Renal pelvis (tissue), 1 donor: ENCODE measurements at regions not wholly inside any gene's neighbourhood (a gene's known extent, or its start where the extent isn't known, plus 50 kb on each side); places are given as distances from the start of the nearest gene placed in this dataset.

ENCODE experiments used
- DNase-seq: peaks from one replicate; pipeline ENCODE4 v3.0.0-alpha.2; 2013

- DNase-seq = no peak
Observed at GRCh38 chr11:92764128-92764527, 205.3 kb upstream of the MTNR1B start.

GRCh38 chr11:92765082-92765840 lies 204.2 kb upstream of the MTNR1B start:
- DNase-seq = no peak

DNA sequence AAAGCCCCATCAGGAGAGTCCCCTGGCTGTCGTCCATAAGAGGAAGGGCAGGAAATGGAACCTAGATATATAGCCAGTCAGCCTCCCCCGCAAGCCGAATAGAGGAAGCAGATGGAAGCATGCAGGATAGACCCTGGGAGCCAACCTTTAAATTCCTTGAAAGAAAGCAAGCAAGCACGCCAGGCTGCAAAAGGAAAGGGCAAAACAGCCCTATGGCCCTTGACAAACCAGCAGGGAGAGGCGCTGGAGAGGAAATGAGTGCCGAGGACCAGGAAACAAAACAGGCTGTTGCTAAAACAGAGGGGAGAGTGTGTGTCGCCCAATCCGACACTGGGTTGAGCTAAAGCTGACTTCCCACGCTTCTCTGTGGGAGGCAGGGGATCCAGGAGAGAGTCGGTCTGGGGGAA lies 203.5 kb upstream of the MTNR1B start:
- DNase-seq = peak; percentile 87

GRCh38 chr11:92766698-92767097 lies 202.8 kb upstream of the MTNR1B start:
- no peak for DNase-seq

DNA sequence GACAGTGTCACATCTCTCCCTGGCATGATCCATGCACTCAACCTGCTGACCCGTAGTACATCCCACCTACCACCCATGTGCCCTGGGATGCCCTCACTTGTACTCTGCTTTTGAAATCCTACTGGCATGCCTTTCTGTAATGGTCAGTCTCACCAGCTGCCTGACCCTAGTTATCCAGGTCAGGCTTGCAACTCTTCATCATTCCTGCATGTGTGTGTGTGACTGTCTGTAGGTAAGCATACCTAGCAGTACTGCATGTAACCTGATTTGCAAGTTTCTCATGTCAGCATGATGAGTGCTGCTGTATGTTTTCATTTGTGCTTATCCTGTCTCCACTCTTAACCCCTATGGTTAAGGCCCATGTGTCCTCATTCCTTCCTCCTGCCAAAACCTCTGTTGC lies 202.0 kb upstream of the MTNR1B start:
- no peak for DNase-seq

- no peak for DNase-seq
Observed at GRCh38 chr11:92768121-92768840, 201.2 kb upstream of the MTNR1B start.

DNA sequence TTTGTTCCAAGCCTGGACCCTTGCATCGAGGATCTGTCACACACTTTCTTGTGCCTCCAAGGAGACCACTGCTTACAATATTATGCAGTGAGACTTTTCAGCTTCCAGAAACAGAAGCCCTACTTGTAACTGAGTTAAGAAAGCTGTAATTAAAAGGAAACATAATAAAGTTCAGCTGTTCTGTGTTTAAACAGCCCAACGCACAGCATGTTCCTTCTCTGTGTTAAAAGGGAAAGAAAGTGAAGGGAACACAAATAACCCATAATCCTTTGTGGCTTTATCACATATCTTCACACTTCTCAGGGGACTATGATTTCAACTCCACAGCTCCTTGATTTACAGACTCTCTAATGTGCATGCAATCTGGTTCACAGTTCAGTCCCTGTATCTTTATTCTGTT lies 200.3 kb upstream of the MTNR1B start:
- peak; percentile 45 for DNase-seq

DNA sequence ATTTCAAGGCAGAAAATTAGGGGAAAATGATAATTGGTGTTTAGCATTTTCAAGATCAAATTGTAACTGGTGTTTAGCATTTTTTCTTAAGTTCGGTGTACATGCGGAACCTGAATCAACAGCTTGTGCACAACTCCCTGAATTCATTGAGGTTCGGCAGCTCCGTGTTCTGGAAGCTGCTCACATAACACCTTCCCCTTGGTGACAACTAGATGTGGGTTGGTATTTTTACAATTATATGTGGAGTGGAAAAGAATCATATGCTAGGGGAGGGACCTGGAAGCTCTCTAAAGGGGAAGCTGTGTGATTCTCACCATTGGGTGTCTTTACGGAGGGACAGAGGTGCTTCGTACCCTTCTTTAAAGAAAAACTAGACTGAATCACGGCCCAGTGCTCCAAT lies 199.0 kb upstream of the MTNR1B start:
- DNase-seq = no peak

DNA sequence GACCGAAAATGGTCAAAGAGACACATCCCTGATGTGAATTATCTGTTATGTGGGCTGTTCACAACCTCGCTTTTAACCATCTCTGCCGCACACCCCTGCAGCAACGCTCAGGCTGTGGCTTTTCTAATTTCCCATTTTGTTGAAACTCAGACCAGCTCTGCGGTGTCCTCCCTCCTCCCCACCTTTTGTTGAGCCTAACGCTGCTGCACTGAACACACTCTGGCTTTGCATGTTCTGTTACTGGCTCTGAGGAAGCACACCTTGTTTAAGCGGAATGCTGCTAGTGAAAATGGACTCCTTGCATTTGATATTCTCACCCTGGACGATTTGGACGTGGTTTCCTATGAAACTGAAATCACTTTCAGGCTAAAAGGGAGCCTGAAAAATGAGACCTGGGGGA lies 198.5 kb upstream of the MTNR1B start:
- no peak for DNase-seq

DNA sequence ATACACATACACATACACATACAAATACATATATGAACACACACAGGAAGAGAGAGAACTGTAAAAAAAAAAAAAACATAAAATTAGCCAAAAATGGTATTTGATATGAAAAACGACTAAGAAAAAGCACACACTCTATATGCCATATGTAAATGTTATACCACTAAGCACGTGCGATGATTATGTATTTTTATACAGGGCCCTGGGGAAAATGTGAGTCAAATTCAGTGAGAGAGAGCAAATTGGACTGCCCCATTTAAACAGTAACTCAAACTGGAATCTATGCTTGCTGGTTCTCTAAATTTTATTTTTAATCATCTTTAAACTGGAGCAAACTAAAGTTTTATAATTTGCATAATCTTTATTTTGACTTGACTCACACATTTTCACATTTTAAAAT lies 197.8 kb upstream of the MTNR1B start:
- no peak for DNase-seq

DNA sequence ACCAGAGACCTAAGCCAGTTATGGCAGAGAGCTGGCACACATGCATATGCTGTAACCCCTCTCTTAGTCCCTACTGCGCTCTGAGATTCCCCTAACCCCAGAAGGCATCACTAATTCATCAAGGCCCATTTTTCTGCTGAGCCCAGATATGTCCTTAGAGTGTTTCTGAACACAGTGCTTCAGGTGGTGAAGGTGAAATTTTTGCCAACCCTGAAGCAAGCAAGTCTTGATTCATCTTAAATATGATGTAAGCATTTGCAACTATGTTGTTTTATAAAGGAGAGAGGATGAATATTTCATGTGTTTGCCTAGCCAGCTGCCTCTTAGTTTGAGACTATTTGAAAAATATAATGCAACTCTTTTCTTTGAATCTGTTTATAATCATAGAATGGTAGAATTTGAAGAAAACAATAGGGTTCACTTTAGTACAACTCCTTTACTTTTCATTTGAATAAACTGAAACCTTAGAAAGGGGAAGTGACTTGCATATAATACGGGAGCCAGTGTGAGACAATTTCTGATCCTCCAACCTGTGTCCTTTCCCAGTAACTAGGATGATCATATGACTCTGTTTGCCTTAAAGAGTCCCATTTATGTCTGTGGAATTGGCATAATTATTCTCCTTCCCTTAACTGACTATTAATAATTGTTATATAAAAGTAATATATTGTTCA lies 194.3 kb upstream of the MTNR1B start:
- no peak for DNase-seq

DNA sequence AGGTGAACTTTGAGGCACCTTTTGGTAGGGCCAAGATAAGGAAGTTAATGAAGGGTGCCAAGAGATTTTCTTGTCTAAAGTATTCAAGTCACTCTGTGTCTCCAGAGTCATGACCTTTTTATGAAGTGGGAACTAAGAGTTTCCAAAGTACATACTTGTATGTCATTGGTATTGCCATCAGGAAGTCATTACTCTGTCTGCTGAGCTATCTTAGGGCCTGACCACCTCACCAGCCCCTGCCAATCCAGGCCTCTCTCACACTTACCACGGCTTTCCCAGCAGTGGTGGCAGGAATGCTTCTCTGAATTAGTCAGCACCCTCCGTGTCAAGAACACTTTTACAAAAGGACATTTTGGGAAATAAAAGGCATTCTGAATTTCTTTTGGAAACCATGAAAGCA lies 192.8 kb upstream of the MTNR1B start:
- DNase-seq = no peak

- DNase-seq = no peak
Observed at GRCh38 chr11:92779746-92780145, 189.7 kb upstream of the MTNR1B start.

- no peak for DNase-seq
Observed at GRCh38 chr11:92781151-92781550, 188.3 kb upstream of the MTNR1B start.

- DNase-seq = no peak
Observed at GRCh38 chr11:92782806-92783205, 186.6 kb upstream of the MTNR1B start.

DNA sequence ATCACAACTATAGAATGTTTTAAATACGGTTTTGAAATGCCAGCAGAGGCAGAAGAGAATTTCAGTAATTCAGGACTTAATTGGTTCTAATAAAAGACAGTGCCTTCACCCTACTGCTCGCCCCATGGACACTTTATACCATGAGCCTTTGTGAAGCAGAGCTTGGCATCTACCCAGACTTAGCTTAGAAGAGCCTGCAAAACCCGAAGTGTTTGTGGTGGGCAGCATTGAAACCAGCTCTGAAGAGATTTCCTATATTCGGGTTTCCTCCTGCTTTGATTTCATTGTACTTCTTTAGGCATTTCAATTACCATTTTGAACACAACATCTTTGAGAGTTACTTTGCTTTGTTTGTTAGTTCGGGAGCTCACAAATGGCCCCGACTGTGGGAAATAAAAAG lies 185.1 kb upstream of the MTNR1B start:
- DNase-seq = no peak

DNA sequence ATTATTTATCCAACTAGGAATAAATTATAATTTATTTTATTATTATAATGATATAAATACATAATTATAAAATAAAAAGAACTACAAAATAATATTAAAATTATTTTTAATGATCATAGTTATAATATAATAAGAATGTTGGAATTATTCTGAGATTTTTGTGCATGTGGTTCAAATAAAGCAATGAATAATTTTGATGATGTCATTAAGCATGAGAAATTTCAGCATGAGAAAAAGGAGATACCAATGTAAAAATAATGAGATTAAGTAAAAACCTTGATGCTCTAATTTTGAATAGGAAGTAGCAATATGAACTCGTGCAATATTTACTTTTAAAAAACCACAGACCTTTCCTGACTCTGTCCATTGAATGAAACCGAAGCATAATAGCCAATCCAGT lies 181.8 kb upstream of the MTNR1B start:
- no peak for DNase-seq

DNA sequence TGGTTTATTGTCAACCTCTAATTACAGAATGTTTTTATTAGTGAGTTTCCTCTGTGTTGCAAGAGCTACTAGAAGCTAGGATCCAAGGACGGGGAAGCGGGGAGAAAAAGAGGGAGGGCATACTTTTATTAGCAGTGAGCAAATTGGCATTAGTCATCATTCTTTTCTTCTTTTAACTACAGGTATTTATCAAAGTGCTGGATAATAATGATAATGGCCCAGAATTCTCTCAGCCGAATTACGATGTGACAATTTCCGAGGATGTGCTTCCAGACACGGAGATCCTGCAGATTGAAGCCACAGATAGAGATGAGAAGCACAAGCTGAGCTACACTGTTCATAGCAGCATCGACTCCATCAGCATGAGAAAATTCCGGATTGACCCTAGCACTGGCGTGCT lies 179.7 kb upstream of the MTNR1B start:
- no peak for DNase-seq

DNA sequence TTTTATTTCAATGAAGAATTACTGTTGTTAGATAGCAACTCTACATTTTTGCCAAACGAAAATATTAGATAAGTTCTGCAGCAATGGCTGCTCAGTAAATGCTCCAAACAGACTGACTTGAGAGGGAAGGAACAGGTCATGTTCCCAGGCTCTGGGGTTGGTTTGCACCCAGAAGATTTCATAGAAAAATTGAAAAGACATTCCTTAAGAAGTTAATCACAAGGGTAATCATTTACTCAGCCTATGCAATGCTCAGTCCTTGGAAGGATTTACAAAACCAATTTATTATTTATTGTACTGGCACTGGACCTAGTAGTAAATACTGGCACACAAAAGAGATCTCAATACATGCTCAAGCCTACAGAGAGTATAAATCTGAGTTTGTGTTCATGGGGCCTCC lies 179.1 kb upstream of the MTNR1B start:
- no peak for DNase-seq

- DNase-seq = no peak
Observed at GRCh38 chr11:92790926-92791616, 178.4 kb upstream of the MTNR1B start.

- DNase-seq = no peak
Observed at GRCh38 chr11:92791886-92792285, 177.6 kb upstream of the MTNR1B start.

DNA sequence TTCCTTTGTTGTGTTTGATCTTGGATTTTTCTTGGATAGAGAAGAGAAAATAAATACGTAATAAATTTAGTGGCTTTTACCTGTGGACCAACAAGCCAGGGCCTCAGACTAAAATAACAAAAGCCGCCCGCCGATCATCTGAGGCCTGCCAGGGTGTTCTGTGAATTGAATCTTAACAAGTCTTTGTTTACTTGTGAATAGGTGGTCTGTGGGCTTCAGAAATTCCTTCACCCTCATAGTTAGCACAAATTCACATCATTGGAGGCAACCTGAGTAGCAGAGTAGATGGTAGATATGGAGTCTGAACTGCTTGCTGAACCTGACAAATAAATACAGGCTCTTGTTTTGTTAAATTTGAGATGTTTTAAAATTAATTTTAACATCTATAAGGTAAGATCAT lies 176.3 kb upstream of the MTNR1B start:
- no peak for DNase-seq

GRCh38 chr11:92794783-92795182 lies 174.7 kb upstream of the MTNR1B start:
- DNase-seq = peak; percentile 35
